ENCODE measurements at regions not wholly inside any gene's neighbourhood (a gene's known extent, or its start where the extent isn't known, plus 50 kb on each side); places are given as distances from the start of the nearest gene placed in this dataset.

DNA sequence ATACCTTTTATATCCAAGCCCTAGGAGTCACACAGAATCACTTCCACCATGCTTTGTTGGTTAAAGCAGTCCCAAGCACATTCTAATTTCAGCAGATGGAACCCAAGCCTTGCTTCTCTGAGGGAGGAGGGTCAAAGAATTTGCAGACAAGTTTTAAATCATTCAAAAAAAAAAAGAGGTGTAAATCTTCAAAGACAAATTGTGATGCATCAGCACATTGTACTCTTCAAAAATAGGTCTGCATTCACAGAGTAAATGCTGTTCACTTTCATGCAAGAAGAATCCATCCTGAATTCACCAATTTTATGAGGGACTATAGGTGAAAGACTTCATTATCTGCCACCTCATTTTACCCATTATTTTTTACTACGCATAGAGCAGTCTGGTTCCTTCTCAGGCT, 321.8 kb upstream of the PRDM1 start:
- TF ChIP-seq POLR2A (IDR thresholded peaks at IDR 0.05; ENCODE audit: low read depth, low read length) (no peak), POLR2AphosphoS5 (IDR thresholded peaks at IDR 0.05; ENCODE audit: low read depth, low read length) (no peak), TAF1 (IDR thresholded peaks at IDR 0.05; ENCODE audit: borderline replicate concordance, low read depth, low read length) (no peak)

Data from GM12892 (cell line).